Fibroblast of villous mesenchyme (primary cell): ENCODE measurements at regions not wholly inside any gene's neighbourhood (a gene's known extent, or its start where the extent isn't known, plus 50 kb on each side); places are given as distances from the start of the nearest gene placed in this dataset.

Source experiments
- DNase-seq: peaks from one replicate; pipeline ENCODE4 v3.0.0-alpha.2; 2010; ENCODE audit warnings: low read depth
- H3K4me3 ChIP-seq: 2 replicates; pipeline ENCODE4 v1.5.1; 2011; ENCODE audit warnings: low read depth, mild to moderate bottlenecking, low read length
- TF ChIP-seq, protein P1 (sequence below): IDR thresholded peaks from 2 replicates; pipeline ENCODE4 v1.5.1; 2012; ENCODE audit warnings: low read depth, mild to moderate bottlenecking, low read length; ENCODE audit not compliant: insufficient read depth

DNA sequence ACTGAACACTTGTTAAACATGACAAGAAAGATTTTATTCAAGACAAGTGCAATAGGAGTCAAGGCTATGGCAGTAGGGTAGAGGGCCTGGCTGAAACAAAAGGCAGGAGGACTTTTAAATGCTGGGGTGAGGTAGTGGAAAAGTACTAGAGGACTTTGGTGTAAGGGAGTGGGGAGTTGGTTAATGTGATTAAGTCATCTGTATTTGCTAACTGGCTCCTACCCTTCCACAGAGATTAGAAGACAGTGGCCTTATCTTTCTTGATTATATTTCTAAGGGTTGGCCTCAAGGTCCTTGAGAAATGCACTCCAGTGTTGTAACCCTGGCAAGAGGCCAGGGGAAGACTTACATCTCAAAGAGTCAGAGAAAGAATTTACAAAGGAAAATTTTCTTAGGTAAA, 160.2 kb upstream of the FTMT start:
- peak; percentile 26 for DNase-seq
- TF ChIP-seq, protein P1, sequence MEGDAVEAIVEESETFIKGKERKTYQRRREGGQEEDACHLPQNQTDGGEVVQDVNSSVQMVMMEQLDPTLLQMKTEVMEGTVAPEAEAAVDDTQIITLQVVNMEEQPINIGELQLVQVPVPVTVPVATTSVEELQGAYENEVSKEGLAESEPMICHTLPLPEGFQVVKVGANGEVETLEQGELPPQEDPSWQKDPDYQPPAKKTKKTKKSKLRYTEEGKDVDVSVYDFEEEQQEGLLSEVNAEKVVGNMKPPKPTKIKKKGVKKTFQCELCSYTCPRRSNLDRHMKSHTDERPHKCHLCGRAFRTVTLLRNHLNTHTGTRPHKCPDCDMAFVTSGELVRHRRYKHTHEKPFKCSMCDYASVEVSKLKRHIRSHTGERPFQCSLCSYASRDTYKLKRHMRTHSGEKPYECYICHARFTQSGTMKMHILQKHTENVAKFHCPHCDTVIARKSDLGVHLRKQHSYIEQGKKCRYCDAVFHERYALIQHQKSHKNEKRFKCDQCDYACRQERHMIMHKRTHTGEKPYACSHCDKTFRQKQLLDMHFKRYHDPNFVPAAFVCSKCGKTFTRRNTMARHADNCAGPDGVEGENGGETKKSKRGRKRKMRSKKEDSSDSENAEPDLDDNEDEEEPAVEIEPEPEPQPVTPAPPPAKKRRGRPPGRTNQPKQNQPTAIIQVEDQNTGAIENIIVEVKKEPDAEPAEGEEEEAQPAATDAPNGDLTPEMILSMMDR: no peak
- H3K4me3 ChIP-seq: no peak overlapping the region

DNA sequence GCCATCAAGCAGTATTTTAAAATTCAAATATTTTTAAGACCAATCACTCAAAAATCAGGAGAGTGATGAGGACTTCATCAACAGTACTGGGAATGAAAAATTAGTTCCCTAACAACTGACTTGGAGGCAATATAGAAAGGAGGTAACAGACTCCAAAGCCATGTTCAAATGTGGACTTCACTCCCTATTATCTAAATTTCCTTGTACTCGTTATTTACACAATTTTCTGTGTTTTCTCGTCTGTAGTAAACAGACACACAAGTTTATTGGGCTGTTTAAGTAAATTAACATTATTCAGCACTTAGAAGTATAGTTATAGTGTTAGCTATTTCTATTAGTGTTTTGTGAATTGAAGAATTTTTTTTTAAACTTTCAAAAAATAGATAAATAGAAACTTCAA, 159.5 kb upstream of the FTMT start:
- TF ChIP-seq, protein P1: no peak
- no peak overlapping the region for H3K4me3 ChIP-seq
- DNase-seq: no peak

DNA sequence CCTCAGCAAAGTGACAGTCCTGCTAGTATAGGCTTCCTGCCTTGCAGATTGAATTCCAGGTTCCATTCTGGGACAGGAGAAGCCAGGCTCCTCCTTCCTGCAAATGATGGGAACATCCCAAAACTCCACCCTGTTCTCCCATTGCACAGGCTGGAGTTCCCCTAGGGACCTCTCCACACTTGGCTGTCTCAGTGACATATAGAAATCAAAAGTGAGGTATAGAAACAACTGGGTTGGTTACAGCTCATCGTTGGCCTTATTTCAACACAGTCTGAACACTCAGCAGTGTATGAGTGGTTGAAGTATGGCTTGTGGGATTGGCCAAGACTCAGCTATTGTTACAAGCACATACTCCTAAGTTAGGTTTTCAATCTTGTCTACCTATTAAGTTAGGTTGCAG, 157.8 kb upstream of the FTMT start:
- DNase-seq: no peak
- TF ChIP-seq, protein P1: no peak
- no peak overlapping the region for H3K4me3 ChIP-seq

DNA sequence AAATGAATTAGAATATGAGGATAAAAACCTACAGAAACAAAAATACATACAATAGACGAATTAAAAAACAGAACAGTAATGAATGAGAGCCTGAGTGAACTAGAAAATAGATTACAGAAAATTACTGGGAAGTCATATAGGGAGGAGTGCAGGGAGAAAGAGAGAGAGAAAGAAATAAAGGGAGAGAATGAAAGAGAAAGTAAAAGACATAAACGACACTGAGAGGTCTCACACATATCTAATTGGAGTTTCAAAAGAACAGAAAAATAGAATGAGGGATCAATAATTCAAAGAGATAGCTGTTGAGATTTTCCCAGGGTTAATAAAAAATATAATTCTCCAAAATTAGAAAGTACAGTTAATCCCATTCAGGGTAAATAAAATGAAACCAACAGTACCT, 156.4 kb upstream of the FTMT start:
- H3K4me3 ChIP-seq: peak overlapping the region; percentile 8
- TF ChIP-seq, protein P1: no peak
- no peak for DNase-seq

DNA sequence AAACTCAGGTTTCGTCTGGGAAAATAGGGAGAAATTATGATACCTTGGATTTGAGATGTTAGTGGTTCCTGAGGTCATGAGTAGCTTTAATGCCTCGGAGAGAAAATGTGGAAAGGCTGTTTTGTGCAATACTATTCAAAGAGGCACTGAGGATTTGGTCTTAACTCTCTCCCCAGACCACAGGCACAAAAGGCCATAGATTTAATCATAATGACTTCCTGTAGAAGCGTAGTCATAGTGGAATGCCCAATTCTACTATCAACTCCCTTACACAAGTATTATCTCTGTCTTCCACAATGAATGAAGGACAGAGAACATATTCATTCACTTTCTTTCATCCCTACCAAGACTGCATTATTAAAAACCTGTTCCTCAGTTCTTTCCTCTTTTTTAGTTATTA, 153.0 kb upstream of the FTMT start:
- H3K4me3 ChIP-seq: no peak overlapping the region
- no peak for DNase-seq
- TF ChIP-seq, protein P1: no peak

DNA sequence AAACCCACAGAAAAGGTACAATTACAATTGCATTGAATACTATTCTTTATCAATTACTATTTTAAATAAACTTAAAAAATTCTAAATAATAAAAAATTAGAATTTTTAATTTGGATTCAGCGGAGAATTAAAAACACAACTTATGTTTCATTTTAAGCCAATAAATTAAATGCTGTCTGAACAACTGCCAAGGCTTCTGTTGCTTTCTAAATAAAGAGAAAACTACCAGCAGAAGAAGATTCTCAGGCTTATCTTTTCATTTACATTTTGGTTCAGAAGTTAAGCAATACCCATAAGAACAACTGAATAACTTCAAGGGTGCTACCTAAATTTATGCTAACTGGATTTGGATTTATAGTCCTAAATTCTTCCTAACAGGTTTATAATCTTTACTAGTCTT, 150.0 kb upstream of the FTMT start:
- DNase-seq: no peak

DNA sequence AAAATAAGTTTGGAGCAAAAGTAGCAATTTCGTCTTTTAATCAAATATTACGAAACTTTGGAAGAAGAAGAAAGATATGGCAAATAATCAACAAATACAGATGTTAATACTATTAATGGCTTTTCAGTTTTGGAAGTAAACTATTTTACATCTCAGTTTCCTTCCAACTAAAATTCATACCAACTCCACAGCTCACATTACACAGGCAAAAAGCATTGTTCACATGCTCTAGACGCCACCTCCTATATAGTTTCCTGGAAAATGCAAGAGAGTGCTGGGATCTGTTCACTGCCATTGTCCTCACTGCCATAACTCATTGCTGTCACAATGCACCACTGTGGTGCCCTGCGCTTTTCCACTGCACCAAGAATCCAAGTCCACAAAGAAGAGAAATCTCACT, 149.0 kb upstream of the FTMT start:
- TF ChIP-seq, protein P1: no peak
- DNase-seq: no peak
- no peak overlapping the region for H3K4me3 ChIP-seq

More for the DNA sequence above, 150.0 kb upstream of the FTMT start:
- no peak overlapping the region for H3K4me3 ChIP-seq
- TF ChIP-seq, protein P1: no peak
